22Rv1 (cell line): ENCODE measurements at regions not wholly inside any gene's neighbourhood (a gene's known extent, or its start where the extent isn't known, plus 50 kb on each side); places are given as distances from the start of the nearest gene placed in this dataset.

Experiments used
- H3K27ac ChIP-seq: fragments of 450-650 bp; 2 replicates; pipeline ENCODE4 v1.5.1; 2017
- ZFX ChIP-seq: fragments of 450-650 bp; IDR thresholded peaks from 2 replicates; pipeline ENCODE4 v1.6.1; 2017; ENCODE audit warnings: antibody characterized with exemption, borderline replicate concordance
- TF ChIP-seq, protein P1 (sequence below): fragments of 450-650 bp; IDR thresholded peaks from 2 replicates; pipeline ENCODE4 v1.5.1; 2017; ENCODE audit warnings: mild to moderate bottlenecking

DNA sequence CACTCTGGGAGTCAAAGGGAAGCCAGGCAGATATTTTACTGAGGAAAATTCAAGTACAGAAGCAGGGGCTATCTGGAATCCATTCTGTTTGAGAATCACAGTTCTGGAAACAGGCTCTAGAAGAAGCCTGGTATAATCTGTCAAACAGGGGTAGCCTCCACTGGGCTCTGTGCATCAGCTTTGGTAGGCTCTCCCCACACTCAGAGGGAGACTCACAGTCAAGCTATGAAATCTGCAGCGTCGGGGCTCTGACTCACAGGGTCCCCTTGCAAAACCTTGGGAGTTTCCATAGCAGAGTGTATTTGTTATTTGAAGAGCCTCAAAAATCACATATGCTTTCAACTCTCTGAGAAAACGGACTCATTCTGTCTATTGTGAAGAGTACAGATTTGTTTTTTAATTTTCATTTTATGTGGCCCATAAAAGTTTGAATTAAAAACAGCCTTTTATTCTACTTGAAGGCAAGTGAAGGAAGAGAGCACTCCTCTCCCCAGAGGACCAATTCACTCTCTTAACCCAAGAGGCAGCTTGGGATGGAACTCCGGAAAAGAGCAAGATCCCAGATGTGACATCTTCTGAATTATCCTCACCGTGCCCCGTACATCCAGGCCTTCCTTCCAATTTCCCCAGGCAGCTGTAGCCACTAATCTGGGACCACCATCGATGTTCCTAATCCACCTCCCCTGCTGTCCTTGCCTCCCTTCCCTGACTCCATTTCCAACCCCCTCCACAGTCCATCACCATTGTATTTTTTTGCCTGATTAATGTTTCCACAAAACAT is 590.9 kb upstream of the MGMT start:
- TF ChIP-seq, protein P1, sequence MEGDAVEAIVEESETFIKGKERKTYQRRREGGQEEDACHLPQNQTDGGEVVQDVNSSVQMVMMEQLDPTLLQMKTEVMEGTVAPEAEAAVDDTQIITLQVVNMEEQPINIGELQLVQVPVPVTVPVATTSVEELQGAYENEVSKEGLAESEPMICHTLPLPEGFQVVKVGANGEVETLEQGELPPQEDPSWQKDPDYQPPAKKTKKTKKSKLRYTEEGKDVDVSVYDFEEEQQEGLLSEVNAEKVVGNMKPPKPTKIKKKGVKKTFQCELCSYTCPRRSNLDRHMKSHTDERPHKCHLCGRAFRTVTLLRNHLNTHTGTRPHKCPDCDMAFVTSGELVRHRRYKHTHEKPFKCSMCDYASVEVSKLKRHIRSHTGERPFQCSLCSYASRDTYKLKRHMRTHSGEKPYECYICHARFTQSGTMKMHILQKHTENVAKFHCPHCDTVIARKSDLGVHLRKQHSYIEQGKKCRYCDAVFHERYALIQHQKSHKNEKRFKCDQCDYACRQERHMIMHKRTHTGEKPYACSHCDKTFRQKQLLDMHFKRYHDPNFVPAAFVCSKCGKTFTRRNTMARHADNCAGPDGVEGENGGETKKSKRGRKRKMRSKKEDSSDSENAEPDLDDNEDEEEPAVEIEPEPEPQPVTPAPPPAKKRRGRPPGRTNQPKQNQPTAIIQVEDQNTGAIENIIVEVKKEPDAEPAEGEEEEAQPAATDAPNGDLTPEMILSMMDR, result no peak
- TF ChIP-seq ZFX, result no peak
- no peak overlapping the region for H3K27ac ChIP-seq

DNA sequence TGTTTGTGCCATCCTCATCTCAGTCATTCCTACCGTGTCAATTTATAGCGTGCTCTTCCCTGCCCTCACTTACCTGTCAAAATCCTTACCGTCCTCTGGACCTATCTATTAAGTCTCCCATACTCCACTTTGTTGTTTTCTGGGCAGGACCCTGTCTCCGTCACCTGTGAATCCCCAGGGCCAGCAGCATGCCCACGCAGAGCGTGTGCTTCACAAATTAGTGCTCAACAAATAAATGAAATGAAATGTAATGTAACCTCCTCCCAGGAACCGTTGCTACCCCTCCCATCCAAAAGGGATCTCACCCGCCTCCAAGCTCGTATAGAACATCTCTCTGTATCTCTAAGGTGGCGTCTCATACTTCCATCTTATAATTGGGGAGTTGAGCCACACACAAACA is 589.9 kb upstream of the MGMT start:
- TF ChIP-seq ZFX, result no peak
- TF ChIP-seq, protein P1, result no peak
- H3K27ac ChIP-seq, result no peak overlapping the region

DNA sequence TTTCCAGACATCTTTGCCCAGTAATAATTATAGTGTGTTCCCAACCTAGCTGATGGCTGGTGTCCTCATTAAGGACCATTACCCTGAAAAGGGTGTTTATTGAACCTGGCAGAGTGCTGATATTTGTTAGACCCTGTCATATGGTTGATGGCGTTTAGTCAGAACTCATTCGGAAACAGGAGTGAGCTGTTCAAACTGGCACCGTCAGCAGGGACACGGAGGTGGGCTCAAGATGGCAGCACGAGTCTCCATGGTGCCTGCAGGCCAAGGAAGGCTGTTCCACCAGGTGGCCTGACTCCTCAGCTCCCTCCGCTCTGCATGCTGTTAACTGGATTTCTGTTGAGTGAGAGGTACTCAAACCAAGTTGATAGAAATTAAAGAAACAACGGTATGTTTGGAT is 589.1 kb upstream of the MGMT start:
- H3K27ac ChIP-seq, result no peak overlapping the region
- TF ChIP-seq, protein P1, result no peak
- TF ChIP-seq ZFX, result no peak

DNA sequence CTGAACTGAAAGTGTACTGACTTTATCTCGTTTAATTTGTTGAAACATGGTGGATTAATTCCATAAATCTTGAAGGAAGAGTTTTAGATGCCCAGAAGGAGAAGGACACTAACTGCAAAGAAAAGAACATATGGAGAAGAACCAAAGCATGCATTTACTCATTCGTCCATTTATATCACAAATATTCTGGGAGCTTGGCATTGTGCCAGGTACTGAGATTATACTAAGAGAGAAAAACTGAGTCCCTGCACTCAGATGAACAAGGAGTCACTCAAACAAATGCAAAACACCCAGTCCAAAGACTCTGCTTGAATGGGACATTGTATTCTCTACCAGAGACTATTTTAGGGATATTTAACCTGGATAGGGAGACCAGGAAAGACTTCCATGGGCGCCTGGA is 588.0 kb upstream of the MGMT start:
- no peak overlapping the region for H3K27ac ChIP-seq
- TF ChIP-seq ZFX, result no peak

DNA sequence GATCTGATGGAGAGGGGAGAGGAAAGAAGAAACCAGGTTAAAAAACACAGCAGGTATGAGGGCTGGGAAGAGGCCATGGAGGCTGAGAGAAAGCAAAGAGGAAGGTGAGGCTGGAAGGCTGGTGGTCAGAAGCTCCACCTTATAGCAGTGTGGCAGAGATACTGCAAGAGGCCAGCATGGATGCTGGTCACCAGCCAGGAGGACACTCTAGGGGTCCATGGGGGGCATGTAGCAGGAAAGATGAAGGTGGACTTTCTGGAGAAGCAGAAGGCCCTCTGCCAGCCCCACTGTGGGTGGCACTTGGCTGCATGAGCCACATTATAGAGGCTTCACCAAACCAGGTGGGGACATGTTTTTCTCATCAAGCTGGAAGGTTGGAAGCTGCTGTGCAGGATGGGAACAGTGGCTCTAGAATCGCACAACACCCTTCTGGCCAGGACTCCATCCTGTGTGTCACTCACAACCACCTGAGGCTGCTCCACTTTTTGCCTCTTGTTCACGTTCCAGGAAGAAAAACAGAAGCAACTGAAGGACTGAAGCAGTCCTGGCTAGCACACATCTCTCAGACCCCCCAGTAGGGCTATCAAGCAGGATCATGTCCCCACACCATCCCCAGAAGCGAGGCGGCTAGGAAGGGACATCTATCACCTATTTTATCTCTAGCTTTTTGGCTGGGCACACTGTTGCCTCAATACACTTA is 587.5 kb upstream of the MGMT start:
- no peak overlapping the region for H3K27ac ChIP-seq
- TF ChIP-seq, protein P1, result no peak
- no peak for TF ChIP-seq ZFX

DNA sequence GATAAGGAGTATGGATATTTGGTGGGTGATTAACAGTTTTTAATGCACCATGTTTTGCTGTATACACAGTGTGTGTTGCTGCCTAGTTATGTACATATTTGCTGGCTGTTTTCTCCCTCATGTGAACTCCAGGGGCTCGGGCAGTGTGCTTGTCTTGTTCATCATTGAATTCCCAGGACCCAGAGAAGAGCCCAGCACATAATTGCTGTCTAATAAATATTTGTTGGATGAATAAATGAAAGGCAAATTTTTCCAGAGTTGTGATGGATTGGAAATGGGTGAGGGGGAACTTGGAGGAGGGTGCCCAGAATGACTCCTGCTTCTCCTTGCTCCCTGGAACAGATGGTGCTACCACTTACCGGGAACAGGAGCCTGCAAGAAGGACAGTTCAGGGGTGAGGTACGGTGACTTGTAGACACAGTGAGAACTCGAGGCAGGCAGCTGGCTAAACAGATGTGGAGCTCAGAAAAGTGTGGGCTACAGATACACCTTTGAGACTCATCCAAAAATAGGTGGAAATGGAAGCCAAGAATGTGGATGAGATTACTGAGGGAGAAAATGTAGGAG is 586.8 kb upstream of the MGMT start:
- TF ChIP-seq ZFX, result no peak
- TF ChIP-seq, protein P1, result no peak
- no peak overlapping the region for H3K27ac ChIP-seq

DNA sequence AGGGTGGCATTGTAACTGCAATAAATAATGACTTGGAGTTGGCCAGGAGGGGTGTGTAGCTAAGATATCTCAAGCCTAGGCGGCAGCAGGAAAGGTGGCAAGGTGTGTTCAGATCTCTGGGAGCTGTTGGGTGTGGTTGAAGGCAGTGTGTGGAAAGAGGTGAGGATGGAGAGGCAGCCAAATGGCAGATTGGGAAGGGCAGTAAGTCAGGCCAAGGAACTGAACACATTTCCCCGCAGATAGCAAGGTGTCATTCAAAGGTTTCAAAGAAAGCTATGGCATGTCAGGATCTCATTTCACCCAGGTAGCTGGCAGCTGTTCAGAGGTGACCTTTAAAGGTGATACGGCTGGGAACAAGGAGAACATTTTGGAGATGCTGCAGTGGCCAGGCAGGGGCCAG is 586.0 kb upstream of the MGMT start:
- TF ChIP-seq, protein P1, result no peak
- no peak for TF ChIP-seq ZFX
- H3K27ac ChIP-seq, result no peak overlapping the region
